WTC11 (cell line): ENCODE measurements at regions not wholly inside any gene's neighbourhood (a gene's known extent, or its start where the extent isn't known, plus 50 kb on each side); places are given as distances from the start of the nearest gene placed in this dataset.

Source experiments
- ATAC-seq: fragments of 200-7000 bp; cut with Tn5 transposase; 2 replicates; pipeline ENCODE4 v1.10.0; 2021; ENCODE audit warnings: mild to moderate bottlenecking, moderate library complexity
- CTCF ChIA-PET: fragments of 300-600 bp; sonication (Branson Sonifier 250); formaldehyde crosslinking; loops from one replicate; lab custom pipeline; 2021; ENCODE audit warnings: antibody characterized with exemption; lab: Charles Lee
- POLR2A ChIA-PET: fragments of 350-600 bp; sonication (Branson Sonifier 250); formaldehyde crosslinking; loops from one replicate; lab custom pipeline; 2021; ENCODE audit warnings: antibody characterized with exemption; lab: Charles Lee
- DNase-seq: peaks from one replicate; pipeline ENCODE4 v3.0.0; 2021; ENCODE audit warnings: low spot score
- H3K27ac Mint-ChIP-seq: 2 replicates; pipeline ENCODE4 v1.8.0; 2021; ENCODE audit warnings: mixed read lengths
- H3K27me3 Mint-ChIP-seq: 2 replicates; pipeline ENCODE4 v1.8.0; 2021; ENCODE audit warnings: low read depth, mild to moderate bottlenecking, moderate library complexity, mixed read lengths
- H3K36me3 Mint-ChIP-seq: 2 replicates; pipeline ENCODE4 v1.8.0; 2021; ENCODE audit warnings: mixed read lengths
- H3K4me1 Mint-ChIP-seq: 2 replicates; pipeline ENCODE4 v1.8.0; 2022; ENCODE audit warnings: mixed read lengths
- H3K4me3 Mint-ChIP-seq: 2 replicates; pipeline ENCODE4 v1.8.0; 2021; ENCODE audit warnings: mild to moderate bottlenecking, moderate library complexity, mixed read lengths
- H3K9me3 Mint-ChIP-seq: 2 replicates; pipeline ENCODE4 v1.8.0; 2021; ENCODE audit warnings: mixed read lengths
- ETV6 ChIP-seq: sonication (generic); formaldehyde crosslinking; IDR thresholded peaks from 2 replicates; pipeline ENCODE4 v1.8.1; 2022; ENCODE audit warnings: mild to moderate bottlenecking, missing genetic modification reagents
- GRHL2 ChIP-seq: fragments of 250-450 bp; sonication (Bioruptor Pico); IDR thresholded peaks from 2 replicates; pipeline ENCODE4 v1.8.0; 2022; ENCODE audit warnings: mild to moderate bottlenecking, moderate library complexity; ENCODE audit not compliant: insufficient replicate concordance, severe bottlenecking
- HMGA2 ChIP-seq: fragments of 250-450 bp; sonication (Bioruptor Pico); IDR thresholded peaks from 2 replicates; pipeline ENCODE4 v1.4.0; 2021; ENCODE audit warnings: mild to moderate bottlenecking, moderate library complexity
- IRF2 ChIP-seq: sonication (generic); formaldehyde crosslinking; IDR thresholded peaks from 2 replicates; pipeline ENCODE4 v1.8.0; 2022; ENCODE audit warnings: low read depth, missing genetic modification reagents, borderline replicate concordance
- MXD4 ChIP-seq: fragments of 250-450 bp; sonication (Bioruptor Pico); IDR thresholded peaks from 2 replicates; pipeline ENCODE4 v1.8.0; 2021; ENCODE audit warnings: mild to moderate bottlenecking, moderate library complexity, borderline replicate concordance
- RORB ChIP-seq: fragments of 250-450 bp; sonication (Bioruptor Pico); IDR thresholded peaks from 2 replicates; pipeline ENCODE4 v1.9.0; 2021; ENCODE audit warnings: mild to moderate bottlenecking
- SMAD3 ChIP-seq: sonication (generic); formaldehyde crosslinking; IDR thresholded peaks from 2 replicates; pipeline ENCODE4 v1.8.0; 2022; ENCODE audit warnings: missing genetic modification reagents, mild to moderate bottlenecking, borderline replicate concordance
- TEAD4 ChIP-seq: sonication (generic); formaldehyde crosslinking; IDR thresholded peaks from 2 replicates; pipeline ENCODE4 v1.8.0; 2022; ENCODE audit warnings: mild to moderate bottlenecking, missing genetic modification reagents
- ZNF138 ChIP-seq: sonication (generic); formaldehyde crosslinking; conservative IDR thresholded peaks from 2 replicates; pipeline ENCODE4 v1.8.1; 2022; ENCODE audit warnings: mild to moderate bottlenecking, moderate library complexity, missing genetic modification reagents
- ZNF263 ChIP-seq: sonication (generic); formaldehyde crosslinking; IDR thresholded peaks from 2 replicates; pipeline ENCODE4 v1.8.1; 2022; ENCODE audit warnings: low read depth, mild to moderate bottlenecking, moderate library complexity, missing genetic modification reagents
- ZNF396 ChIP-seq: fragments of 250-450 bp; sonication (Bioruptor Pico); IDR thresholded peaks from 2 replicates; pipeline ENCODE4 v1.8.0; 2021; ENCODE audit warnings: mild to moderate bottlenecking, moderate library complexity, borderline replicate concordance
- ZNF416 ChIP-seq: fragments of 250-450 bp; sonication (Bioruptor Pico); IDR thresholded peaks from 2 replicates; pipeline ENCODE4 v1.9.0; 2021; ENCODE audit warnings: mild to moderate bottlenecking, inconsistent platforms
- TF ChIP-seq, protein P1 (sequence below): sonication (generic); formaldehyde crosslinking; IDR thresholded peaks from 2 replicates; pipeline ENCODE4 v1.8.1; 2022; ENCODE audit warnings: low read depth, mild to moderate bottlenecking, moderate library complexity, missing genetic modification reagents, borderline replicate concordance
- TF ChIP-seq, protein P2 (sequence below): sonication (generic); formaldehyde crosslinking; IDR thresholded peaks from 2 replicates; pipeline ENCODE4 v1.8.0; 2023; ENCODE audit warnings: missing genetic modification reagents, mild to moderate bottlenecking, borderline replicate concordance
- TF ChIP-seq, protein P3 (sequence below): sonication (generic); formaldehyde crosslinking; IDR thresholded peaks from 2 replicates; pipeline ENCODE4 v1.8.1; 2022; ENCODE audit warnings: mild to moderate bottlenecking, moderate library complexity, missing genetic modification reagents
- TF ChIP-seq, protein P4 (sequence below): sonication (generic); formaldehyde crosslinking; conservative IDR thresholded peaks from 2 replicates; pipeline ENCODE4 v1.8.1; 2022; ENCODE audit warnings: mild to moderate bottlenecking, missing genetic modification reagents
- TF ChIP-seq, protein P5 (sequence below): fragments of 250-450 bp; sonication (Bioruptor Pico); IDR thresholded peaks from 2 replicates; pipeline ENCODE4 v2.1.2; 2022; ENCODE audit warnings: mild to moderate bottlenecking, moderate library complexity
- TF ChIP-seq, protein P6 (sequence below): sonication (generic); formaldehyde crosslinking; IDR thresholded peaks from 2 replicates; pipeline ENCODE4 v1.8.0; 2022; ENCODE audit warnings: missing genetic modification reagents

DNA sequence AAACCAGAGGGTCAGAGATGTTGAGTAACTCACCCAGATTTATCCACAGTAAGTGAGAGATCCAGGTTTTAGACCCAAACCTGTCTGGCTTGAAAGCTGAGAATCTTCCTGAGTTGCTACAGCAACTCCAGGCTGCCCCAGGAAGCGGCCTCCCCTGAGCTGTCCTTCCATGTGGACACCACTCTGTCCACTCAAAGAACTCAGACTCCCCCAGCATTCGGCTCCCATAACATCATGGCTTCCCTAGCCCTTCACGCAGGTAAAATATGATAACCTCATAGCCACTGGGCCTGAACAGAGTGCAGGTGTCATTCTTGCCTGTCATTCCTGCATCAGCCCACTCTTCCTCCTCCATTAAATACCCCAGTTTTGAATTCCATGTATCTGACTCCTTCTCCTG lies 657.8 kb downstream of the TBC1D22A start:
- DNase-seq, result no peak
- peaks cover 54% of the 10 kb centered on the region for H3K9me3 Mint-ChIP-seq
- H3K4me1 Mint-ChIP-seq, result no peaks in the 10 kb centered on the region
- no peak overlapping the region for H3K27ac Mint-ChIP-seq
- CTCF ChIA-PET, result no interaction called here
- ATAC-seq, result no peak
- TF ChIP-seq ZNF396 (CRISPR knock-in tag) (no peak), ZNF263 (CRISPR knock-in tag) (no peak), HMGA2 (CRISPR knock-in tag) (no peak), GRHL2 (no peak)
- TF ChIP-seq, protein P1, sequence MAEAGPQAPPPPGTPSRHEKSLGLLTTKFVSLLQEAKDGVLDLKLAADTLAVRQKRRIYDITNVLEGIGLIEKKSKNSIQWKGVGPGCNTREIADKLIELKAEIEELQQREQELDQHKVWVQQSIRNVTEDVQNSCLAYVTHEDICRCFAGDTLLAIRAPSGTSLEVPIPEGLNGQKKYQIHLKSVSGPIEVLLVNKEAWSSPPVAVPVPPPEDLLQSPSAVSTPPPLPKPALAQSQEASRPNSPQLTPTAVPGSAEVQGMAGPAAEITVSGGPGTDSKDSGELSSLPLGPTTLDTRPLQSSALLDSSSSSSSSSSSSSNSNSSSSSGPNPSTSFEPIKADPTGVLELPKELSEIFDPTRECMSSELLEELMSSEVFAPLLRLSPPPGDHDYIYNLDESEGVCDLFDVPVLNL, result no peak
- TF ChIP-seq, protein P2, sequence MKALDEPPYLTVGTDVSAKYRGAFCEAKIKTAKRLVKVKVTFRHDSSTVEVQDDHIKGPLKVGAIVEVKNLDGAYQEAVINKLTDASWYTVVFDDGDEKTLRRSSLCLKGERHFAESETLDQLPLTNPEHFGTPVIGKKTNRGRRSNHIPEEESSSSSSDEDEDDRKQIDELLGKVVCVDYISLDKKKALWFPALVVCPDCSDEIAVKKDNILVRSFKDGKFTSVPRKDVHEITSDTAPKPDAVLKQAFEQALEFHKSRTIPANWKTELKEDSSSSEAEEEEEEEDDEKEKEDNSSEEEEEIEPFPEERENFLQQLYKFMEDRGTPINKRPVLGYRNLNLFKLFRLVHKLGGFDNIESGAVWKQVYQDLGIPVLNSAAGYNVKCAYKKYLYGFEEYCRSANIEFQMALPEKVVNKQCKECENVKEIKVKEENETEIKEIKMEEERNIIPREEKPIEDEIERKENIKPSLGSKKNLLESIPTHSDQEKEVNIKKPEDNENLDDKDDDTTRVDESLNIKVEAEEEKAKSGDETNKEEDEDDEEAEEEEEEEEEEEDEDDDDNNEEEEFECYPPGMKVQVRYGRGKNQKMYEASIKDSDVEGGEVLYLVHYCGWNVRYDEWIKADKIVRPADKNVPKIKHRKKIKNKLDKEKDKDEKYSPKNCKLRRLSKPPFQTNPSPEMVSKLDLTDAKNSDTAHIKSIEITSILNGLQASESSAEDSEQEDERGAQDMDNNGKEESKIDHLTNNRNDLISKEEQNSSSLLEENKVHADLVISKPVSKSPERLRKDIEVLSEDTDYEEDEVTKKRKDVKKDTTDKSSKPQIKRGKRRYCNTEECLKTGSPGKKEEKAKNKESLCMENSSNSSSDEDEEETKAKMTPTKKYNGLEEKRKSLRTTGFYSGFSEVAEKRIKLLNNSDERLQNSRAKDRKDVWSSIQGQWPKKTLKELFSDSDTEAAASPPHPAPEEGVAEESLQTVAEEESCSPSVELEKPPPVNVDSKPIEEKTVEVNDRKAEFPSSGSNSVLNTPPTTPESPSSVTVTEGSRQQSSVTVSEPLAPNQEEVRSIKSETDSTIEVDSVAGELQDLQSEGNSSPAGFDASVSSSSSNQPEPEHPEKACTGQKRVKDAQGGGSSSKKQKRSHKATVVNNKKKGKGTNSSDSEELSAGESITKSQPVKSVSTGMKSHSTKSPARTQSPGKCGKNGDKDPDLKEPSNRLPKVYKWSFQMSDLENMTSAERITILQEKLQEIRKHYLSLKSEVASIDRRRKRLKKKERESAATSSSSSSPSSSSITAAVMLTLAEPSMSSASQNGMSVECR (CRISPR knock-in tag), result no peak
- TF ChIP-seq, protein P3, sequence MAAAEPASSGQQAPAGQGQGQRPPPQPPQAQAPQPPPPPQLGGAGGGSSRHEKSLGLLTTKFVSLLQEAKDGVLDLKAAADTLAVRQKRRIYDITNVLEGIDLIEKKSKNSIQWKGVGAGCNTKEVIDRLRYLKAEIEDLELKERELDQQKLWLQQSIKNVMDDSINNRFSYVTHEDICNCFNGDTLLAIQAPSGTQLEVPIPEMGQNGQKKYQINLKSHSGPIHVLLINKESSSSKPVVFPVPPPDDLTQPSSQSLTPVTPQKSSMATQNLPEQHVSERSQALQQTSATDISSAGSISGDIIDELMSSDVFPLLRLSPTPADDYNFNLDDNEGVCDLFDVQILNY (CRISPR knock-in tag), result no peak
- TF ChIP-seq, all 79 proteins: peak for 0
- Mint-ChIP-seq H3K4me3 (no peak overlapping the region), H3K27me3 (peaks cover 3% of the 10 kb centered on the region; the same call in 1 of the 2 replicates), H3K36me3 (peaks cover 24% of the 10 kb centered on the region)
- POLR2A ChIA-PET, result no interaction called here

DNA sequence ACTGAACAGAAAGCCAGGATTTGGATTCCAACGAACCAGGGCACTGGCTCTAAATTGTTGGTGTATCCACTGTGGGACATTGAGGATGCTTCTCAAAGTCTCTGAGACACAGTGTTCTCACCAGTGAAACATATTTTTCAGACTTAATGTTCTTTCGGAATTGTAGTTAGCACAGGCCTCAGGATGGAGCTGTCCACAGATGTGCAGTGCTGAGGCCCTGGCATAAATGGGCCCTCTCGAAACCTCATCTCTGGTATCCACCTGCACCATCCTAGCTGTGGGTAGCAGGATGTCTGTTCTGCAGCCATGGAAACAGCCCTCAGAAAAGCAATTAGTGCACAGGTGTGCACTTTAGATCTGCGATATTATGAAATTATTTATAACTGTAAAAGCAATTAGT lies 656.8 kb downstream of the TBC1D22A start:
- POLR2A ChIA-PET, result no interaction called here
- peaks cover 24% of the 10 kb centered on the region for H3K36me3 Mint-ChIP-seq
- DNase-seq, result no peak
- no peak overlapping the region for H3K4me3 Mint-ChIP-seq
- H3K9me3 Mint-ChIP-seq, result peaks cover 54% of the 10 kb centered on the region
- no peaks in the 10 kb centered on the region for H3K4me1 Mint-ChIP-seq
- CTCF ChIA-PET, result interaction anchor here (1.2 kb wide), 1 partner anchor 11 kb away, joined by 5 read pairs; no protein-coding TSS in a partner anchor
- TF ChIP-seq TEAD4 (CRISPR knock-in tag) (no peak), MXD4 (no peak), IRF2 (CRISPR knock-in tag) (no peak), ETV6 (CRISPR knock-in tag) (no peak), ZNF138 (CRISPR knock-in tag) (no peak), ZNF416 (no peak), RORB (CRISPR knock-in tag) (no peak), SMAD3 (CRISPR knock-in tag) (no peak)
- TF ChIP-seq, protein P4, sequence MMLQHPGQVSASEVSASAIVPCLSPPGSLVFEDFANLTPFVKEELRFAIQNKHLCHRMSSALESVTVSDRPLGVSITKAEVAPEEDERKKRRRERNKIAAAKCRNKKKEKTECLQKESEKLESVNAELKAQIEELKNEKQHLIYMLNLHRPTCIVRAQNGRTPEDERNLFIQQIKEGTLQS (CRISPR knock-in tag), result no peak
- TF ChIP-seq, protein P5, sequence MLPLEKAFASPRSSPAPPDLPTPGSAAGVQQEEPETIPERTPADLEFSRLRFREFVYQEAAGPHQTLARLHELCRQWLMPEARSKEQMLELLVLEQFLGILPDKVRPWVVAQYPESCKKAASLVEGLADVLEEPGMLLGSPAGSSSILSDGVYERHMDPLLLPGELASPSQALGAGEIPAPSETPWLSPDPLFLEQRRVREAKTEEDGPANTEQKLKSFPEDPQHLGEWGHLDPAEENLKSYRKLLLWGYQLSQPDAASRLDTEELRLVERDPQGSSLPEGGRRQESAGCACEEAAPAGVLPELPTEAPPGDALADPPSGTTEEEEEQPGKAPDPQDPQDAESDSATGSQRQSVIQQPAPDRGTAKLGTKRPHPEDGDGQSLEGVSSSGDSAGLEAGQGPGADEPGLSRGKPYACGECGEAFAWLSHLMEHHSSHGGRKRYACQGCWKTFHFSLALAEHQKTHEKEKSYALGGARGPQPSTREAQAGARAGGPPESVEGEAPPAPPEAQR (CRISPR knock-in tag), result no peak
- TF ChIP-seq, protein P6, sequence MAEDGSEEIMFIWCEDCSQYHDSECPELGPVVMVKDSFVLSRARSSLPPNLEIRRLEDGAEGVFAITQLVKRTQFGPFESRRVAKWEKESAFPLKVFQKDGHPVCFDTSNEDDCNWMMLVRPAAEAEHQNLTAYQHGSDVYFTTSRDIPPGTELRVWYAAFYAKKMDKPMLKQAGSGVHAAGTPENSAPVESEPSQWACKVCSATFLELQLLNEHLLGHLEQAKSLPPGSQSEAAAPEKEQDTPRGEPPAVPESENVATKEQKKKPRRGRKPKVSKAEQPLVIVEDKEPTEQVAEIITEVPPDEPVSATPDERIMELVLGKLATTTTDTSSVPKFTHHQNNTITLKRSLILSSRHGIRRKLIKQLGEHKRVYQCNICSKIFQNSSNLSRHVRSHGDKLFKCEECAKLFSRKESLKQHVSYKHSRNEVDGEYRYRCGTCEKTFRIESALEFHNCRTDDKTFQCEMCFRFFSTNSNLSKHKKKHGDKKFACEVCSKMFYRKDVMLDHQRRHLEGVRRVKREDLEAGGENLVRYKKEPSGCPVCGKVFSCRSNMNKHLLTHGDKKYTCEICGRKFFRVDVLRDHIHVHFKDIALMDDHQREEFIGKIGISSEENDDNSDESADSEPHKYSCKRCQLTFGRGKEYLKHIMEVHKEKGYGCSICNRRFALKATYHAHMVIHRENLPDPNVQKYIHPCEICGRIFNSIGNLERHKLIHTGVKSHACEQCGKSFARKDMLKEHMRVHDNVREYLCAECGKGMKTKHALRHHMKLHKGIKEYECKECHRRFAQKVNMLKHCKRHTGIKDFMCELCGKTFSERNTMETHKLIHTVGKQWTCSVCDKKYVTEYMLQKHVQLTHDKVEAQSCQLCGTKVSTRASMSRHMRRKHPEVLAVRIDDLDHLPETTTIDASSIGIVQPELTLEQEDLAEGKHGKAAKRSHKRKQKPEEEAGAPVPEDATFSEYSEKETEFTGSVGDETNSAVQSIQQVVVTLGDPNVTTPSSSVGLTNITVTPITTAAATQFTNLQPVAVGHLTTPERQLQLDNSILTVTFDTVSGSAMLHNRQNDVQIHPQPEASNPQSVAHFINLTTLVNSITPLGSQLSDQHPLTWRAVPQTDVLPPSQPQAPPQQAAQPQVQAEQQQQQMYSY (CRISPR knock-in tag), result no peak
- TF ChIP-seq, all 79 proteins: peak for 0
- Mint-ChIP-seq H3K27me3 (peaks cover 3% of the 10 kb centered on the region; the same call in 1 of the 2 replicates), H3K27ac (no peak overlapping the region)
- ATAC-seq, result no peak
